ENCODE measurements at regions not wholly inside any gene's neighbourhood (a gene's known extent, or its start where the extent isn't known, plus 50 kb on each side); places are given as distances from the start of the nearest gene placed in this dataset.

GRCh38 chr12:4850857-4851380 lies 58.8 kb upstream of the KCNA1 start:
- no peak overlapping the region for H3K27ac ChIP-seq (ENCODE audit: low read depth, low read length, poor library complexity, severe bottlenecking)
- no peak for TF ChIP-seq CTCF (conservative IDR thresholded peaks at IDR 0.05; ENCODE audit: low read length)
- TF ChIP-seq EZH2phosphoT487 (IDR thresholded peaks at IDR 0.05; ENCODE audit: borderline replicate concordance, low read depth, low read length): no peak
- BruUV-seq (replicated peaks): no TSS peak
- no peak overlapping the region for H3K4me3 ChIP-seq (ENCODE audit: low read depth, low read length, poor library complexity, severe bottlenecking)
- H3K9me2 ChIP-seq (ENCODE audit: insufficient read depth, low read length): no peaks in the 10 kb centered on the region
- H3K36me3 ChIP-seq (ENCODE audit: insufficient read depth, low read length): no peaks in the 10 kb centered on the region
- no peaks in the 10 kb centered on the region for H3K79me2 ChIP-seq (ENCODE audit: insufficient read depth, low read depth, low read length)
- ChIA-PET CTCF (ENCODE audit: unreplicated experiment) (no interaction called here), POLR2A (no interaction called here)
- H4K20me1 ChIP-seq (ENCODE audit: insufficient read depth, low read length): no peaks in the 10 kb centered on the region
- no peak overlapping the region for H3K4me2 ChIP-seq (ENCODE audit: low read length)
- intact Hi-C loops (cut with micrococcal nuclease; ENCODE audit: unreplicated experiment): no loop called here
- DNase-seq (ENCODE audit: low spot score): no peak
- H3K9me3 ChIP-seq (ENCODE audit: low read length): no peaks in the 10 kb centered on the region
- no peak overlapping the region for H2AFZ ChIP-seq (ENCODE audit: low read length)
- H3K4me1 ChIP-seq (ENCODE audit: insufficient read depth, low read length, poor library complexity, severe bottlenecking): no peaks in the 10 kb centered on the region

- TF ChIP-seq CTCF (conservative IDR thresholded peaks at IDR 0.05; ENCODE audit: low read length): no peak
- TF ChIP-seq EZH2phosphoT487 (IDR thresholded peaks at IDR 0.05; ENCODE audit: borderline replicate concordance, low read depth, low read length): no peak
- intact Hi-C loops (cut with micrococcal nuclease; ENCODE audit: unreplicated experiment): no loop called here
Observed at GRCh38 chr12:4852308-4852707, 57.4 kb upstream of the KCNA1 start.

GRCh38 chr12:4852911-4853310 lies 56.8 kb upstream of the KCNA1 start:
- no peak for TF ChIP-seq EZH2phosphoT487 (IDR thresholded peaks at IDR 0.05; ENCODE audit: borderline replicate concordance, low read depth, low read length)
- TF ChIP-seq CTCF (conservative IDR thresholded peaks at IDR 0.05; ENCODE audit: low read length): no peak
- Histone ChIP-seq H3K4me1 (ENCODE audit: insufficient read depth, low read length, poor library complexity, severe bottlenecking) (peaks cover 12% of the 10 kb centered on the region), H3K79me2 (ENCODE audit: insufficient read depth, low read depth, low read length) (no peaks in the 10 kb centered on the region), H2AFZ (ENCODE audit: low read length) (no peak overlapping the region), H3K27ac (ENCODE audit: low read depth, low read length, poor library complexity, severe bottlenecking) (no peak overlapping the region), H3K36me3 (ENCODE audit: insufficient read depth, low read length) (no peaks in the 10 kb centered on the region), H3K4me3 (ENCODE audit: low read depth, low read length, poor library complexity, severe bottlenecking) (no peak overlapping the region), H3K4me2 (ENCODE audit: low read length) (no peak overlapping the region), H3K9me2 (ENCODE audit: insufficient read depth, low read length) (no peaks in the 10 kb centered on the region), H3K9me3 (ENCODE audit: low read length) (no peaks in the 10 kb centered on the region), H4K20me1 (ENCODE audit: insufficient read depth, low read length) (no peaks in the 10 kb centered on the region)
- CTCF ChIA-PET (ENCODE audit: unreplicated experiment): no interaction called here
- intact Hi-C loops (cut with micrococcal nuclease; ENCODE audit: unreplicated experiment): no loop called here
- POLR2A ChIA-PET: no interaction called here
- no TSS peak for BruUV-seq (replicated peaks)
- no peak for DNase-seq (ENCODE audit: low spot score)

More at GRCh38 chr12:4852308-4852707, 57.4 kb upstream of the KCNA1 start:
- no peak for DNase-seq (ENCODE audit: low spot score)
- CTCF ChIA-PET (ENCODE audit: unreplicated experiment): no interaction called here
- Histone ChIP-seq H2AFZ (ENCODE audit: low read length) (no peak overlapping the region), H3K79me2 (ENCODE audit: insufficient read depth, low read depth, low read length) (no peaks in the 10 kb centered on the region), H3K4me3 (ENCODE audit: low read depth, low read length, poor library complexity, severe bottlenecking) (no peak overlapping the region), H3K27ac (ENCODE audit: low read depth, low read length, poor library complexity, severe bottlenecking) (no peak overlapping the region), H3K9me3 (ENCODE audit: low read length) (no peaks in the 10 kb centered on the region), H3K36me3 (ENCODE audit: insufficient read depth, low read length) (no peaks in the 10 kb centered on the region), H3K4me1 (ENCODE audit: insufficient read depth, low read length, poor library complexity, severe bottlenecking) (peaks cover 8% of the 10 kb centered on the region), H3K4me2 (ENCODE audit: low read length) (no peak overlapping the region), H3K9me2 (ENCODE audit: insufficient read depth, low read length) (no peaks in the 10 kb centered on the region), H4K20me1 (ENCODE audit: insufficient read depth, low read length) (no peaks in the 10 kb centered on the region)
- POLR2A ChIA-PET: no interaction called here
- no TSS peak for BruUV-seq (replicated peaks)

Measured in OCI-LY7 (cell line).